ENCODE measurements at regions not wholly inside any gene's neighbourhood (a gene's known extent, or its start where the extent isn't known, plus 50 kb on each side); places are given as distances from the start of the nearest gene placed in this dataset.

GRCh38 chr12:24418157-24418556 is 468.7 kb upstream of the SOX5 start:
- TF ChIP-seq CBFB (CRISPR knock-in tag; IDR thresholded peaks at IDR 0.05; ENCODE audit: low read depth) (no peak), CTCF (IDR thresholded peaks at IDR 0.05) (no peak), RELA (CRISPR knock-in tag; IDR thresholded peaks at IDR 0.05; ENCODE audit: borderline replicate concordance) (no peak), FOXK1 (CRISPR knock-in tag; IDR thresholded peaks at IDR 0.05) (no peak), ETV6 (CRISPR knock-in tag; IDR thresholded peaks at IDR 0.05) (no peak), ATF3 (CRISPR knock-in tag; conservative IDR thresholded peaks at IDR 0.05) (no peak), TP53 (CRISPR knock-in tag; IDR thresholded peaks at IDR 0.05) (no peak), USF1 (CRISPR knock-in tag; IDR thresholded peaks at IDR 0.05) (no peak), AR (CRISPR knock-in tag; IDR thresholded peaks at IDR 0.05) (no peak), CREB1 (CRISPR knock-in tag; IDR thresholded peaks at IDR 0.05) (no peak), HMGA2 (CRISPR knock-in tag; IDR thresholded peaks at IDR 0.05) (no peak), ZNF232 (CRISPR knock-in tag; IDR thresholded peaks at IDR 0.05) (no peak), ZSCAN18 (CRISPR knock-in tag; IDR thresholded peaks at IDR 0.05) (no peak), MAX (CRISPR knock-in tag; IDR thresholded peaks at IDR 0.05) (no peak)

Data from WTC11 (cell line).